ENCODE measurements at regions not wholly inside any gene's neighbourhood (a gene's known extent, or its start where the extent isn't known, plus 50 kb on each side); places are given as distances from the start of the nearest gene placed in this dataset.

DNA sequence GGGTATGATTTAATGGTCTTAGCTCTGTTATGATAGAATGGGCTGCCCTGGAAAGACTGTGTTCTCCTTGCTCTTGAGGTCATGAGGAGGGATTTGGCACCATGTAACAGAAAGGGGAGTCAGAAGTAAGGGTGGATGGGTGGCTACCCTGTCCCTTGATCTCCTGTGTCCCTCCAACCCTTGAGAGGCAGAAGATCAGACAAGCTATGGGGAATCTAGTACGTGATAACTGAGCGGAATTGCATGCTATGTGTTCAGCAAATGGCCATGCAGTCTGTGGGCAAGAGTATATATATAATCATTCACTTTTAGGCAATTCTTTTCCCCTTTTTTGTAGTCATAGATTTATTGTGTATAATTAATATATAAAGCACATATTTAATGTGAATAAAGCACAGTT, 174.9 kb downstream of the SEC23IP start:
- no peaks in the 10 kb centered on the region for H3K4me1 Mint-ChIP-seq (ENCODE audit: low read depth, unreplicated experiment)
- TF ChIP-seq, protein P1, sequence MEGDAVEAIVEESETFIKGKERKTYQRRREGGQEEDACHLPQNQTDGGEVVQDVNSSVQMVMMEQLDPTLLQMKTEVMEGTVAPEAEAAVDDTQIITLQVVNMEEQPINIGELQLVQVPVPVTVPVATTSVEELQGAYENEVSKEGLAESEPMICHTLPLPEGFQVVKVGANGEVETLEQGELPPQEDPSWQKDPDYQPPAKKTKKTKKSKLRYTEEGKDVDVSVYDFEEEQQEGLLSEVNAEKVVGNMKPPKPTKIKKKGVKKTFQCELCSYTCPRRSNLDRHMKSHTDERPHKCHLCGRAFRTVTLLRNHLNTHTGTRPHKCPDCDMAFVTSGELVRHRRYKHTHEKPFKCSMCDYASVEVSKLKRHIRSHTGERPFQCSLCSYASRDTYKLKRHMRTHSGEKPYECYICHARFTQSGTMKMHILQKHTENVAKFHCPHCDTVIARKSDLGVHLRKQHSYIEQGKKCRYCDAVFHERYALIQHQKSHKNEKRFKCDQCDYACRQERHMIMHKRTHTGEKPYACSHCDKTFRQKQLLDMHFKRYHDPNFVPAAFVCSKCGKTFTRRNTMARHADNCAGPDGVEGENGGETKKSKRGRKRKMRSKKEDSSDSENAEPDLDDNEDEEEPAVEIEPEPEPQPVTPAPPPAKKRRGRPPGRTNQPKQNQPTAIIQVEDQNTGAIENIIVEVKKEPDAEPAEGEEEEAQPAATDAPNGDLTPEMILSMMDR (IDR thresholded peaks at IDR 0.05; ENCODE audit: unreplicated experiment) = no peak
- peaks cover 26% of the 10 kb centered on the region for H3K27me3 Mint-ChIP-seq (ENCODE audit: unreplicated experiment)
- H3K4me3 Mint-ChIP-seq (ENCODE audit: low read depth, unreplicated experiment) = no peak overlapping the region
- peaks cover 4% of the 10 kb centered on the region for H3K9me3 Mint-ChIP-seq (ENCODE audit: low read depth, unreplicated experiment)
- no peaks in the 10 kb centered on the region for H3K36me3 Mint-ChIP-seq (ENCODE audit: insufficient read depth, unreplicated experiment)
- intact Hi-C loops (cut with micrococcal nuclease; ENCODE audit: unreplicated experiment) = no loop called here
- H3K27ac Mint-ChIP-seq (ENCODE audit: unreplicated experiment) = no peak overlapping the region
- no TSS peak for BruUV-seq (replicated peaks)
- CTCF ChIA-PET = no interaction called here
- no peak for DNase-seq

- no TSS peak for BruUV-seq (replicated peaks)
- peaks cover 24% of the 10 kb centered on the region for H3K27me3 Mint-ChIP-seq (ENCODE audit: unreplicated experiment)
- no peaks in the 10 kb centered on the region for H3K4me1 Mint-ChIP-seq (ENCODE audit: low read depth, unreplicated experiment)
- intact Hi-C loops (cut with micrococcal nuclease; ENCODE audit: unreplicated experiment) = no loop called here
- TF ChIP-seq, protein P1 (IDR thresholded peaks at IDR 0.05; ENCODE audit: unreplicated experiment) = no peak
- no peak overlapping the region for H3K27ac Mint-ChIP-seq (ENCODE audit: unreplicated experiment)
- no peak overlapping the region for H3K4me3 Mint-ChIP-seq (ENCODE audit: low read depth, unreplicated experiment)
- DNase-seq = no peak
- peaks cover 4% of the 10 kb centered on the region for H3K9me3 Mint-ChIP-seq (ENCODE audit: low read depth, unreplicated experiment)
- H3K36me3 Mint-ChIP-seq (ENCODE audit: insufficient read depth, unreplicated experiment) = no peaks in the 10 kb centered on the region
- CTCF ChIA-PET = interaction anchor here (0.7 kb wide), 1 partner anchor 1910 kb away, joined by 3 read pairs; no protein-coding TSS in a partner anchor
Observed at GRCh38 chr10:120069700-120070099, 177.2 kb downstream of the SEC23IP start.

- TF ChIP-seq, protein P1 (IDR thresholded peaks at IDR 0.05; ENCODE audit: unreplicated experiment) = no peak
- peaks cover 17% of the 10 kb centered on the region for H3K27me3 Mint-ChIP-seq (ENCODE audit: unreplicated experiment)
- no TSS peak for BruUV-seq (replicated peaks)
Observed at GRCh38 chr10:120075349-120075748, 182.8 kb downstream of the SEC23IP start.

GRCh38 chr10:120076996-120077706, 184.6 kb downstream of the SEC23IP start:
- no peak for DNase-seq
- Mint-ChIP-seq H3K4me1 (ENCODE audit: low read depth, unreplicated experiment) (no peaks in the 10 kb centered on the region), H3K27ac (ENCODE audit: unreplicated experiment) (no peak overlapping the region), H3K36me3 (ENCODE audit: insufficient read depth, unreplicated experiment) (no peaks in the 10 kb centered on the region), H3K27me3 (ENCODE audit: unreplicated experiment) (peaks cover 7% of the 10 kb centered on the region), H3K9me3 (ENCODE audit: low read depth, unreplicated experiment) (no peaks in the 10 kb centered on the region), H3K4me3 (ENCODE audit: low read depth, unreplicated experiment) (no peak overlapping the region)
- no TSS peak for BruUV-seq (replicated peaks)
- intact Hi-C loops (cut with micrococcal nuclease; ENCODE audit: unreplicated experiment) = no loop called here
- CTCF ChIA-PET = no interaction called here
- TF ChIP-seq, protein P1 (IDR thresholded peaks at IDR 0.05; ENCODE audit: unreplicated experiment) = no peak

More at GRCh38 chr10:120075349-120075748, 182.8 kb downstream of the SEC23IP start:
- no peak for DNase-seq
- CTCF ChIA-PET = interaction anchor here (0.8 kb wide), 1 partner anchor 19 kb away, joined by 3 read pairs; no protein-coding TSS in a partner anchor
- Mint-ChIP-seq H3K27ac (ENCODE audit: unreplicated experiment) (no peak overlapping the region), H3K4me1 (ENCODE audit: low read depth, unreplicated experiment) (no peaks in the 10 kb centered on the region), H3K36me3 (ENCODE audit: insufficient read depth, unreplicated experiment) (no peaks in the 10 kb centered on the region), H3K4me3 (ENCODE audit: low read depth, unreplicated experiment) (no peak overlapping the region), H3K9me3 (ENCODE audit: low read depth, unreplicated experiment) (no peaks in the 10 kb centered on the region)
- intact Hi-C loops (cut with micrococcal nuclease; ENCODE audit: unreplicated experiment) = no loop called here
